Cerebellar cortex (tissue), 1 donor: ENCODE measurements at regions not wholly inside any gene's neighbourhood (a gene's known extent, or its start where the extent isn't known, plus 50 kb on each side); places are given as distances from the start of the nearest gene placed in this dataset.

Source experiments
- DNase-seq: peaks from one replicate; pipeline ENCODE4 v3.0.0-alpha.2; 2015; ENCODE audit warnings: low spot score

DNA sequence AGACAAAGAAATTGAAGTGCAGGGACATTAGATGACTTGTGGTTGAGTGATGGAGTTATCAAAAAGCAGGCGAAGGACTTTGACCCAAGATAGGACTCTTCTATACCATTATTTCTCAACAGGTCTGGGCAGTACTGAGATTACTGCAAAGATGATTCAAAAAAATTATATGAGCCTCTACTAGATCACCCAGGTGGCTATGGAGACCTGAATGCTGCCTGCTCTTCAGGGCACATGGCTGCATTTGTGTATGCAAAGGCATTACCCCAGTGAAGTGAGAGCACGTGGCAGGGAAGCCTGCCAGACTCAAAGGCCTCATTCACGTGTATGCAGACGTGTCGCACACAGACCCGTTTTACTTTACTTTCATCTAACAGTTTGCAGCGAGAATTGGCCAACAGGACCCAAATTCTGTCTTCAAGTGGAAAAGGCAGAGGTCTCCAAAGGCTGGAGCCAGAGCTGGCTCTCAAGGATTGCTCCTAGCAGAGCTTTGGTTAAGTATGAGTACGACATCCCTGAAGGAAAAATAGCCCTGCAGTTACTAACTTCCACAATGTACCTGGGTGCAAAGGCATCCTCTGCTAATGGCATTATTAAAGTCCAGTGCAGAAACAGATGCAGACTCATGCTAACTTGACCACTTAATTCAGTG, 113.8 kb upstream of the ARMC2 start:
- no peak for DNase-seq

DNA sequence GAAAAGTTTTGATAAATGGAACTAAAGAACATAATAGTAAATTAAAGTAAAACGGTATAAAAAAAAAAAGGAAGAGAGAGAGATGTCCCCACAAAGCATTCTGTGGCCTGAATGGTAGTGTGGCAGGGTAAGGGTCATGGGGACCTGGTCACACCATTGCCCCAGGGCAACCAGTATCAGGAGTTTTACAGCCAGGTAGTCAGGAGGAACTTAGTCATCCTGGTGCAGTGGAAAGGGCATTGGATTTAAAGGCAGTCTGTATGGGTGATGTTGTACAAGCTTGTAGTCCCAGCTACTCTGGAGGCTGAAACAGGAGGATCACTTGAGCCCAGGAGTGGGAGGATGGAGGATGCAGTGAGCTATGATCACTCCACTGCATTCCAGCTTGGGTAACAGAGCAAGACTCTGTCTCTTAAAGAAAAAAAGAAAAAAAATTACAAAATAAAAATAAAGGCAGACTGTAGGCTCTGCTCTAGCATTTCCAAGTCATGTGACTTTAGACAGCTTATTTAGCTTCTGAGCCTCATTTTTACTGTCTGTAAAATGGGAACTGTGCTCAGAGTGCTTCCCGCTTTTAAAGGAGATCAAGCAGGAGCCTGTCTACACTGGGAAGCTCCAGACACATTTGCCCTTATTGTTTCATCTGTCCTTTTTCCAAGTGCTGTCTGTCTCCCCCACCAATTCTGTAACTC, 112.8 kb upstream of the ARMC2 start:
- DNase-seq, result no peak

DNA sequence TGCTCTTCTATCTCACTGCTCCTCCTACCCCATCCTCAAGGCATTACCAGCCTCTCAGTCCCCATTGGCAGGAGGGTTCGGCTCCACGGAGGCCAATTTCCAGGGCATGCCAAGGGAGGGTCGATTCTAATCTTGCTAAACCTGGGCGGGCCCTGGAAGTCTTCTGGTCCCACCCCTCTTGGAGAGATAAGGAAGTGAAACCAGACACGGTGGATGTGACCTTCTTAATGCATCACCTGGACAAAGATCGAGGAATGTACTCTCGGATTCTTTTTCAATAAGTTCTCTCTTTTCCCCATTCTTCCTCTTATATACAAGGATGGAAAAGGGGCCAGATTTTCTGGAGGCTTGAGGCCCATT, 112.2 kb upstream of the ARMC2 start:
- no peak for DNase-seq

DNA sequence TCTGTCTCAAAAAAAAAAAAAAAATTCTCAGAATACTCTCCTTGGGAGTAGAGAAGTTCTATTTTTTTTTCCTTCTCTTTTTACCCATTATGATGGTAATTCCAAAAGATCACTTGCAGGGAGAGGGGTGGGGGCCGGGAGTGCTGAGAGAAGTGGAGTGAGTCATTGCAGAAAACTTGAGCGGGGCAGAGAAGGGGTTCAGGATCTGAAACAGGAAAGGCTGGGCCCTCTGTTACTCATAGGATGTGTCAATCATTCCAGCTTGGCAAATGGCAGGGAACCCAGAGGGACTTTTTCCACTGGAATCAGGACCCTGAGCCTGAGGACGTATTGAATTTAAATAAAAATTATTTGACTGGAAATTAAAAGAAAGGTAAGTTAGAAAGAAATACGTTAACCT, 111.4 kb upstream of the ARMC2 start:
- DNase-seq, result no peak

- no peak for DNase-seq
Observed at GRCh38 chr6:108737594-108738546, 110.4 kb upstream of the ARMC2 start.

- DNase-seq, result no peak
Observed at GRCh38 chr6:108738684-108739416, 109.4 kb upstream of the ARMC2 start.

GRCh38 chr6:108739496-108740330, 108.5 kb upstream of the ARMC2 start:
- no peak for DNase-seq

- DNase-seq, result no peak
Observed at GRCh38 chr6:108741331-108741989, 106.8 kb upstream of the ARMC2 start.

GRCh38 chr6:108742041-108742440, 106.2 kb upstream of the ARMC2 start:
- no peak for DNase-seq

DNA sequence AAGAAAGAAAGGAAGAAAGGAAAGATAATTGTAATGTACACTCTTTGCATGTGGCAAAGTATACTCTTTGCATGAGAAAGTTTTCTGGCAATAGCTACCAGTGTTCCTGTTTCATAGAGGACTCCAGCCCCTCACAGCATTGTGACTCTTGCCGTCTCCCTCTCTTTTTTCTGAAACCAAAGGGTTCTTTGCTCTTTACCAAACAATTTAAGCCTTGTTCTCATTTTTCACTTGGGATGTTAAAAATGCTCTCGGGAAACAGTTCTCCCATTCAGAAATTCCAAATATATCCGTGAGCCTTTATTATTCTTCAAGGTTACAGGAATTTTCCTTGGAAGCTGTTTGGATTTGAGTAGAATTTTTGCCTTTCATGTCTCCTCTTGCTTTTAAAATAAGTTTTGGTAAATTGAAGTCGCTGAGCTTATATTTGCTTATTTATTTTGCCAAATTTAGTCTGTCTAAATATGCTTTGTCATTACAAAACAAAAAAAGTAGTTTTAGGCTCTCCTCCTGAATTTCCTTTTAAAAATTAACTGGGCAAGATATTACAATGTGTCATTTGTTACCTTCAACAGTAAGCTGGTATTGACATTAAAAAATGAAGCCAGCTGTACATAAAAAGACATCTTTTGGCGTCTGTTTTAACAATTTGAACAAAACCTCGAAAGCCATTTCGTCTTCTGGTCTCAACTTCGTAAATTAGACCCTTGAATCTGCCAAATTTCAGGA, 103.8 kb upstream of the ARMC2 start:
- DNase-seq, result no peak

GRCh38 chr6:108744996-108745395, 103.2 kb upstream of the ARMC2 start:
- no peak for DNase-seq

DNA sequence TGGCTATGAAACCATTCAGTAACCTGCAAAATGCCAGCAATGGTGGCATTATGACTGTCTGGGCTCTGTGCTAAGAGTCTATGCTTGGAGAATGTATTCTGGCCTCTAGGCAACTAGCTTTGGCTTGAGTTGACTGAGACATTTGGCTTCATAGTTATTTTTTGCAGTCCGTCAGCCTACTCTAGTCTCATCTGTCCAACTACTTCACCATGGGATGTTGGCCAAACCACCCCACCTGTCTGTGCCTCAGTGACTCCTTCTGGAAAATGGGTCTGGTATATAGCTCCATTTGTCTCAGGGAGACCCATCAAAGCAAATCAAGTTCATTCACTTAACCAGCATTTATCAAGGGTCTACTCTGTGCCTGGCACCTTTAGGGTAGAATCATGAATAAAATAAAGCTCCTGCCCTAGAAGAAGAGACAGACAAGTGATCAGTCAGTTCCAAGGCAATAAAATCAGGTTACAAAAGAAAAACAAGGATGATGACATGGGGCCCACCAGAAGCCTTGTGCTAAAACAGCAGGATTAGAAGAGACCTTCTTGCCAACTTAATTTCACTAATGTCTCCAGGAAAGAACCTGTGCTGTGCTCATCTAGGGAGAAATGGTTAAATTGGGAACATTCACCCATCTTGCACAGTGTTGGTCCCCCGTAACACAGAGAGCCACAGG, 102.4 kb upstream of the ARMC2 start:
- DNase-seq, result no peak

DNA sequence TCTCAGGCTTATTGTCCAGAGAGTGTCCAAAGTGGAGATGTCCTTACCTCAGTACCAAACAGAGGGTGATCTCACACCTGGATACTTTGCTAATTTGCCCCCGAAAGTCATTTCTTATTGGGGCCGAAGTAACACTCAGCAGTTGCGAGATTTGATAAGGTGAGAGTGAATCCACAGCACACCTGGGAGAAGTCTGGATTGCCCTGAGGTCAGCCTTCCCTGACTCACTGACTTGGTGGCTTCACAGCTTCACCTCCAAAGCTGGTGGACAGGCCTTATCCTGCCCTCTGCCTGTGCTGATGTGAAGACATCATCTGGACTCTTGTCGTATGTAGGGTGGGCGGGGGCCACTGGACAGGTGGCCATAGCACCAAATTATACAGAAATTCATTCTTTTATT, 101.9 kb upstream of the ARMC2 start:
- DNase-seq, result no peak

DNA sequence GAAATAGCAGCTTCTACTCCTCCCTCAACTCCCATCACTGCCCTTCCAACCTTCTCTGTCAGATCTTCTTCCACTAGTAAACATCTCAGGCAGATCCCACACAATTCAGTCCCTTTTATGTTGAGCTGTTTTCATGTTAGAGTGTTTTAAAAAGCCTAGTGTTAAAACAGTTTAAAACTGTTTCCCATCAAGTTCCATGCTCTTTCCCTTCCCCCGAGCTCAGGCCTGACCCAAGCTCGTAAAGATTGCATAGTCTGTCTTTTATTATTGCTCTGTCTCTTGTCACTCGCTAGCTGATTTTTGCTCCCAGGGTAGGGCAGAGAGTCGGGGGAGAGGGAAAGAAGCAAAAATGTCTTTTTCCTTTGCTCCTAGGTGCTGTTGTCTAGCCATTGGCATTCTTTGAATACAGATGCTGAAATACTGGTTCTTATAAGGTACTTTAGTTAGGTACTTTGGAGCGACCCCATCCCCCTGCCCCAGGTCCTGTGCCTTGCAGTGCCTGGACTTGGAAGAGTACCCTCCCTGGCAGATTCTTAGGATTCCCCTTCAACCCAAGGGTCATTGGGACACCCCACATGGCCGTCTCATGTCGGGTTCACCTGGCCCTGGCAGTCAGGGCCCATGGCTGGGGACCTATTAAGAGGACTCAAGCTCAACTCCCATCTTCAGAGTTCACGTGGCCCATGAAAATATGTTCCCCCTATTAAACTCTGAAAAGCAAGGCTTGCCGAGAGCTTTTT, 101.2 kb upstream of the ARMC2 start:
- no peak for DNase-seq

DNA sequence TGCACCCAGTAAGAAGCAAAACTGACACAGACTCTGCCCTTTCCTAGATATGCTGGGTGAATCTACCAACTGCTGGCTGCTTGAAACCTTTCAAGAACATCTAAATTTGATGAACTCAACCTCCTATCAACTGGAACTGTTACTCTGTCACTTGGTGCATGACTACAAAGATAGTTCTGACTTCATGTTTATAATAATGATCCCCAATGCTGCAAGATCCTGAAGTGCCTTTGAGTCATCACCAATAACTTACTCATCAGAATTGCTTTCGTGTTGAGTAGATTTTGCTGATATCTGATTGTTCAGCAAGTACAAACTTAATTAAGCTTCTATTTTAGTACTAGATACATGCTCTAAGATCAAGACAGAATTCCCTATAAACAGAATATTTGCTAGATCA, 100.2 kb upstream of the ARMC2 start:
- no peak for DNase-seq

DNA sequence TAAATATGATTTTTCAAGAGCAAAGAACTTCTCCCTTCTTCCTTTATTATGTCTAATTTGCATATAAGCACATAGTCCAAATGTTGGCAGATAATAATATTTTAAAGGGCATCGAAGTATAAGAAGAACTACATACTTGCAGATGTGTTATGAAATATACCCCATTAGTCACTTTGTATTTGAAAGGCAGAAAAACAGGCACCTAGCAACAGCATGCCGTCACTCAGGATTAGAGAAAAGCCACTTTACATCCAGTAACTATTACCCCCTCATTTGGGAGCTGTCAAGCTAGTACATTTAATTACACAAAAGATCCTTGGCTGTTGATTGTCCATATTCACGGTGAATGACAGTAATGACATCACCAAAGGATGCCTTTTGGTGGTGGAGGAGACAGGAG, 99.3 kb upstream of the ARMC2 start:
- no peak for DNase-seq

- no peak for DNase-seq
Observed at GRCh38 chr6:108750801-108751200, 97.4 kb upstream of the ARMC2 start.

DNA sequence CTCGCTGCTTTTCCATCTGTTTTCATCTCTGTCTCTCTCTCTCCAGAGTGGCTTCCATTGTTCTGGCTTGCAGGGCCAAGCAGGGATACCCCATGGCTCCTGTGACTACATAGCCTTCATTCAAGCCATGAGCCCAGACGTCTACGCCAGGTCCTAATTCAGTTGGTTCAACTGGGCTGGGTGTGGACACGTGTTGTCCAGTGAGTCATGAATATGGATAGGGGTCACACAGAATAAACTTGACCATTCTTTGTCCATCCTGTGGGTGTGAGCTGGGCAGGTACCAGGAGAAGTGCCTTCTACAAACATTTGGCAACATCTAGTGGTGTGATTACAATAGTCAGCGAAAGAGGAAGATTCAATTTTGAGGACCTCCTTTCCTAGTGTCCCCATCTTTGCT, 96.9 kb upstream of the ARMC2 start:
- DNase-seq, result peak; percentile 49
